ENCODE measurements at regions not wholly inside any gene's neighbourhood (a gene's known extent, or its start where the extent isn't known, plus 50 kb on each side); places are given as distances from the start of the nearest gene placed in this dataset.

GRCh38 chr5:9712911-9713310 is 82.8 kb upstream of the TAS2R1 start:
- TF ChIP-seq CTCF (conservative IDR thresholded peaks at IDR 0.05 in 1 of 2, IDR thresholded peaks at IDR 0.05 in 1 of 2; ENCODE audit: extremely low read depth in 1 of 2, insufficient read depth in 1 of 2, low read depth in 1 of 2, low read length in 2 of 2) = no peak
- TF ChIP-seq EZH2 (IDR thresholded peaks at IDR 0.05; ENCODE audit: borderline replicate concordance, low read length) = no peak

All from mammary epithelial cell (primary cell).